ENCODE measurements at regions not wholly inside any gene's neighbourhood (a gene's known extent, or its start where the extent isn't known, plus 50 kb on each side); places are given as distances from the start of the nearest gene placed in this dataset.

DNA sequence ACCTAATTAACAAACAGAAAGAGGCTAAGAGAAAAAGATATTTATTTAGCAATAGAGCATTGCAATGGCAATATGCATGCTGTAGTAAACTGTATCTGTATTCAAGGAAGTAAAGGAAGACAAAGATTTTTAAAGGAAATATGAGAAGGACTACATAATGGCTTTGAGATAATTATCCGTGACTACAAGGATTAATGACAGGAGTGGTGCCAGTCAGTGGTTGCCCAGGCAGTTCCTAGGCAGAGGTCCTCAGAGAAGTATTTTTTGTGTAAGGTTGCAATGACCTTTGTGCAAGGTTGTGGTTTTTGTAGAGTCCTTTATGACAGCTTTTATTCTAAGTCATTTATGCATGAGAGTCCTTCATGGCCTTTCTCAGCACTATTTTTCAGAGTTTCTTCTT lies 711.1 kb upstream of the CHRM3 start:
- no peak overlapping the region for H3K27ac ChIP-seq
- H3K36me3 ChIP-seq, result no peaks in the 10 kb centered on the region
- H3K27me3 ChIP-seq, result no peaks in the 10 kb centered on the region
- H3K4me1 ChIP-seq, result no peaks in the 10 kb centered on the region
- TF ChIP-seq, protein P1, sequence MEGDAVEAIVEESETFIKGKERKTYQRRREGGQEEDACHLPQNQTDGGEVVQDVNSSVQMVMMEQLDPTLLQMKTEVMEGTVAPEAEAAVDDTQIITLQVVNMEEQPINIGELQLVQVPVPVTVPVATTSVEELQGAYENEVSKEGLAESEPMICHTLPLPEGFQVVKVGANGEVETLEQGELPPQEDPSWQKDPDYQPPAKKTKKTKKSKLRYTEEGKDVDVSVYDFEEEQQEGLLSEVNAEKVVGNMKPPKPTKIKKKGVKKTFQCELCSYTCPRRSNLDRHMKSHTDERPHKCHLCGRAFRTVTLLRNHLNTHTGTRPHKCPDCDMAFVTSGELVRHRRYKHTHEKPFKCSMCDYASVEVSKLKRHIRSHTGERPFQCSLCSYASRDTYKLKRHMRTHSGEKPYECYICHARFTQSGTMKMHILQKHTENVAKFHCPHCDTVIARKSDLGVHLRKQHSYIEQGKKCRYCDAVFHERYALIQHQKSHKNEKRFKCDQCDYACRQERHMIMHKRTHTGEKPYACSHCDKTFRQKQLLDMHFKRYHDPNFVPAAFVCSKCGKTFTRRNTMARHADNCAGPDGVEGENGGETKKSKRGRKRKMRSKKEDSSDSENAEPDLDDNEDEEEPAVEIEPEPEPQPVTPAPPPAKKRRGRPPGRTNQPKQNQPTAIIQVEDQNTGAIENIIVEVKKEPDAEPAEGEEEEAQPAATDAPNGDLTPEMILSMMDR (IDR thresholded peaks at IDR 0.05), result no peak
- no peaks in the 10 kb centered on the region for H3K9me3 ChIP-seq
- intact Hi-C loops (cut with DNase I), result no loop called here
- ATAC-seq (no peak), DNase-seq (no peak)
- H3K4me3 ChIP-seq, result no peak overlapping the region

DNA sequence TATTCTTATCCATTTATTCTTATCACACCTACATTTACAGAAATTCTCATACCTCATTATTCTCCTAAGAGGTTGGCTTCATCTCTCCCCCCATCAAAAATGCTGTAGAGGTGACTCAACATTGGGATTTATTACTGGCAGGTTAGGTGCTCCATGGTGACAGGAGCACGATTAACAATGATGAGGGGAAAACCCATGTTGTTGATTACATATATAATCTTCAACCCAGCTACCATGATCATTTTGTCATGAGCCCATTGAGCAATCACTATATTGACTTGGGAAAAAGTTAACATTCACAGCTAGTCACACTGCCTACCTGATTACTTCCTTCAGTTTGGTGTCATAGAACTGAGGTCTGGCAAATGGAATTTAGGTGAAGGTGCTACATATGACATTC lies 712.1 kb upstream of the CHRM3 start:
- DNase-seq (no peak), ATAC-seq (no peak)
- no peaks in the 10 kb centered on the region for H3K4me1 ChIP-seq
- TF ChIP-seq, protein P1 (IDR thresholded peaks at IDR 0.05), result no peak
- H3K36me3 ChIP-seq, result no peaks in the 10 kb centered on the region
- no peaks in the 10 kb centered on the region for H3K27me3 ChIP-seq
- H3K4me3 ChIP-seq, result no peak overlapping the region
- H3K27ac ChIP-seq, result no peak overlapping the region
- intact Hi-C loops (cut with DNase I), result no loop called here
- no peaks in the 10 kb centered on the region for H3K9me3 ChIP-seq

DNA sequence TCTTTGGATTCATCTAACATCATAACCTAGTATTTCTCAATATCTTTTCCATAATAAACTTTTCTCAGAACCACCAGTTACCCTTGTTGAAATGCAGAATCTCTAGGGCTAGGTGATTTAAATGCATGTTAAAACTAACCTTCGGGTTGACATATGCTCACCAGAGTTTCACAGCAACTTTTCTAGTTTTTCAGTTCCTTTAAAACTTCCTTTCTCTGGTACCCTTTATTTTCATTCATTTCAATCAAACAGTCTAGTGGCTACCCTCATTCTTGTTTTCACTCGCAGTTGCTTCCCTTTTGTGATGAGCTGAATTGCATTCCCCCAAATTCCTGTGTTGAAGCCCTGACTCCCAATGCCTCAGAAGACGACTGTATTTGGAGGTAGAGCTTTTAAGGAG lies 712.8 kb upstream of the CHRM3 start:
- intact Hi-C loops (cut with DNase I), result no loop called here
- no peaks in the 10 kb centered on the region for H3K9me3 ChIP-seq
- H3K4me3 ChIP-seq, result no peak overlapping the region
- DNase-seq (no peak), ATAC-seq (no peak)
- H3K27me3 ChIP-seq, result no peaks in the 10 kb centered on the region
- H3K4me1 ChIP-seq, result no peaks in the 10 kb centered on the region
- no peaks in the 10 kb centered on the region for H3K36me3 ChIP-seq
- TF ChIP-seq, protein P1 (IDR thresholded peaks at IDR 0.05), result no peak
- H3K27ac ChIP-seq, result no peak overlapping the region

DNA sequence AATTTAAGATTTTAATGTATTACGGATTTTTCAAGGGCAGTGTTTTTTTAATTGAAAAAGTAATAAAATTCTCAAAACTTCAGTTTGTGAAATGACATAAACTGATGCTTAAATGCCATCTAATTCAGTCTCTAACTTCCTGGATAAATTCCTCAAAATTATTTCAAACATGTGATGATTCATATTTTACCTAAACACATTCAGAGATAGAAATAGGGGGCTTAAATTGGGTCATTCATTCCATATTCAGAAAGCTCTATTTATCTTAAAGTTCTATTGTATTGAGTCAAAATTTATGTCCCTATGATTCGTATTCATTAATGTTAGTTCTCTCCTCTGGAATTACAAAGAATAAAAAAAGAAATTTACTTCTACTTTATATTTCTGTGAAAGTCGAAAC lies 713.6 kb upstream of the CHRM3 start:
- H3K27ac ChIP-seq, result no peak overlapping the region
- no peaks in the 10 kb centered on the region for H3K4me1 ChIP-seq
- H3K9me3 ChIP-seq, result peaks cover 0 to 2% of the 10 kb centered on the region in 2 donors
- no peaks in the 10 kb centered on the region for H3K27me3 ChIP-seq
- DNase-seq, result no peak
- ATAC-seq, result no peak
- no peak overlapping the region for H3K4me3 ChIP-seq
- intact Hi-C loops (cut with DNase I), result no loop called here
- TF ChIP-seq, protein P1 (IDR thresholded peaks at IDR 0.05), result no peak
- no peaks in the 10 kb centered on the region for H3K36me3 ChIP-seq

DNA sequence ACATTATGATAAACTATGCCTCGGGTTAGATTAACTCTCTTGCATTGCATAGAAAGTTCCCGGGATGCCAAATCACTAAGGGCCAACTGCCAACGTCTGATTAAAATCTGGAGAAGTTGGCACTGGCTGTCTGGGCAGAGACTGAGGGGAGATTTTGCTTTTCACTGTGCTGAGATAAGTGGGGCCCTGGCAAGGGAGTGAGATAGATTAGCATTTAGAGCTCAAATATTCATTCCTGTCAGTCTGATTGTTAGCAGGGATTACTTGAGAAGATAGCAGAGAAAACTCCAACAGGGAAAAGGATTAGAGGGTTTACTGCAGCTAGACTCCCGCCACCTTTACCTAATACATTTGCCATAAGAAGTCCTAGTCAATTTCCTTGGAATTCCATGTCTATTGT lies 714.1 kb upstream of the CHRM3 start:
- TF ChIP-seq, protein P1 (IDR thresholded peaks at IDR 0.05), result no peak
- no peak for ATAC-seq
- no peak overlapping the region for H3K4me3 ChIP-seq

More for the DNA sequence above, 714.1 kb upstream of the CHRM3 start:
- Histone ChIP-seq H3K4me1 (no peaks in the 10 kb centered on the region), H3K9me3 (peaks cover 0 to 3% of the 10 kb centered on the region in 2 donors), H3K27ac (no peak overlapping the region), H3K27me3 (no peaks in the 10 kb centered on the region), H3K36me3 (no peaks in the 10 kb centered on the region)
- no peak for DNase-seq
- intact Hi-C loops (cut with DNase I), result no loop called here
